Sigmoid colon (tissue), 4 donors: ENCODE measurements at regions not wholly inside any gene's neighbourhood (a gene's known extent, or its start where the extent isn't known, plus 50 kb on each side); places are given as distances from the start of the nearest gene placed in this dataset.

Experiments
- POLR2AphosphoS5 ChIP-seq, 4 donors: sonication (generic); formaldehyde crosslinking; IDR thresholded peaks; one replicate each; pipeline ENCODE4 v1.6.1; 2017; ENCODE audit warnings: antibody characterized with exemption in 4 of 4
- TF ChIP-seq, protein P1 (sequence below), 4 experiments: fragments of 450-650 bp in 3 of 4; fragments of 200-600 bp in 1 of 4; IDR thresholded peaks; one replicate each; pipeline ENCODE4 v1.5.1; 2016 to 2019; ENCODE audit warnings: antibody characterized with exemption in 4 of 4, mild to moderate bottlenecking in 3 of 4, moderate library complexity in 2 of 4

DNA sequence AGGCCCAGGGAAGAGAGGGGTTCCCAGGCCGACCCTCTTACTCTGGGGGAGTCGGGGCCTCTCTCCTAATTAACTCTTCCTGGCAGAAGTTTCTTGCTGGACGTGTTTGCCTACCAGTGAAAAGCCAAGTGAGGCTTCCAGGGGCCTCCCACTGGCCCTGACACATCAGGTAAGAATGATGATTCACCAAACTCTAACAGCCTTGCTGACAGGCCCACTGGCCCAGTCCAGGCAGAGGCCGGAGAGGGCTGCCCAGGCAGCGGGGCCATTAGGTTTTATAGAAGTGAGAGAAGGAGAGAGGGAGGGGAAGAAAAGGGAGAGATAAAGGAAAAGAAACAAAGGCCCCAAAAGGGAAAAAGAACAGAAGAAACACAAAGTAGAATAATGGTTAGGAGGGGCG is 50.8 kb upstream of the FOXE1 start:
- TF ChIP-seq, protein P1, sequence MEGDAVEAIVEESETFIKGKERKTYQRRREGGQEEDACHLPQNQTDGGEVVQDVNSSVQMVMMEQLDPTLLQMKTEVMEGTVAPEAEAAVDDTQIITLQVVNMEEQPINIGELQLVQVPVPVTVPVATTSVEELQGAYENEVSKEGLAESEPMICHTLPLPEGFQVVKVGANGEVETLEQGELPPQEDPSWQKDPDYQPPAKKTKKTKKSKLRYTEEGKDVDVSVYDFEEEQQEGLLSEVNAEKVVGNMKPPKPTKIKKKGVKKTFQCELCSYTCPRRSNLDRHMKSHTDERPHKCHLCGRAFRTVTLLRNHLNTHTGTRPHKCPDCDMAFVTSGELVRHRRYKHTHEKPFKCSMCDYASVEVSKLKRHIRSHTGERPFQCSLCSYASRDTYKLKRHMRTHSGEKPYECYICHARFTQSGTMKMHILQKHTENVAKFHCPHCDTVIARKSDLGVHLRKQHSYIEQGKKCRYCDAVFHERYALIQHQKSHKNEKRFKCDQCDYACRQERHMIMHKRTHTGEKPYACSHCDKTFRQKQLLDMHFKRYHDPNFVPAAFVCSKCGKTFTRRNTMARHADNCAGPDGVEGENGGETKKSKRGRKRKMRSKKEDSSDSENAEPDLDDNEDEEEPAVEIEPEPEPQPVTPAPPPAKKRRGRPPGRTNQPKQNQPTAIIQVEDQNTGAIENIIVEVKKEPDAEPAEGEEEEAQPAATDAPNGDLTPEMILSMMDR (IDR thresholded peaks at IDR 0.05), result no peak
- no peak for TF ChIP-seq POLR2AphosphoS5 (IDR thresholded peaks at IDR 0.05)
